Adrenal gland (tissue), 5 donors: ENCODE measurements at regions not wholly inside any gene's neighbourhood (a gene's known extent, or its start where the extent isn't known, plus 50 kb on each side); places are given as distances from the start of the nearest gene placed in this dataset.

Source experiments
- POLR2A ChIP-seq, 2 donors: fragments of 450-650 bp; IDR thresholded peaks; one replicate each; pipeline ENCODE4 v1.6.1; 2017; ENCODE audit warnings: antibody characterized with exemption in 2 of 2, mild to moderate bottlenecking in 2 of 2, moderate library complexity in 1 of 2
- TF ChIP-seq, protein P1 (sequence below), 6 experiments: fragments of 450-650 bp in 4 of 6; fragments of 200-600 bp in 2 of 6; sonication (generic) in 1 of 6; IDR thresholded peaks; 1 replicate in 5 of 6; 2 replicates in 1 of 6; pipeline versions ENCODE4 v1.5.1 to v1.8.0; 2016 to 2021; ENCODE audit warnings: antibody characterized with exemption in 6 of 6, mild to moderate bottlenecking in 2 of 6, moderate library complexity in 1 of 6
- donor health status: DM: no; HTN: no; CAD: no.

DNA sequence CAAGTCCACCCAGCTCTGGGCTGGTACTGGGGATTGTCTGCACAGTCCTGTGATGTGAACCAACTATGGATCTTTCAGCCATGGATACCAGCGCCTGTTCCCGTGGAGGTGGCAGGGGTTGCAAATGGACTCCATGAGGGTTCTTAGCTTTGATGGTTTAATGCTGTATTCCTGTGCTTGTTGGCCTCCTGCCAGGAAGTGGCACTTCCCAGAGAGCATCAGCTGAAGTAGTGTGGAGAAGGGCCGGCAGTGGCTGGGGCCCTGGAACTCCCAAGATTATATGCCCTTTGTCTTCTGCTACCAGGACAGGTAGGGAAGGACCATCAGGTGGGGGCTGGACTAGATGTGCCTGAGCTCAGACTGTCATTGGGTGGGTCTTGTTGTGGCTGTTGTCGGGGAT is 1104.8 kb upstream of the COX7C start:
- TF ChIP-seq, protein P1, sequence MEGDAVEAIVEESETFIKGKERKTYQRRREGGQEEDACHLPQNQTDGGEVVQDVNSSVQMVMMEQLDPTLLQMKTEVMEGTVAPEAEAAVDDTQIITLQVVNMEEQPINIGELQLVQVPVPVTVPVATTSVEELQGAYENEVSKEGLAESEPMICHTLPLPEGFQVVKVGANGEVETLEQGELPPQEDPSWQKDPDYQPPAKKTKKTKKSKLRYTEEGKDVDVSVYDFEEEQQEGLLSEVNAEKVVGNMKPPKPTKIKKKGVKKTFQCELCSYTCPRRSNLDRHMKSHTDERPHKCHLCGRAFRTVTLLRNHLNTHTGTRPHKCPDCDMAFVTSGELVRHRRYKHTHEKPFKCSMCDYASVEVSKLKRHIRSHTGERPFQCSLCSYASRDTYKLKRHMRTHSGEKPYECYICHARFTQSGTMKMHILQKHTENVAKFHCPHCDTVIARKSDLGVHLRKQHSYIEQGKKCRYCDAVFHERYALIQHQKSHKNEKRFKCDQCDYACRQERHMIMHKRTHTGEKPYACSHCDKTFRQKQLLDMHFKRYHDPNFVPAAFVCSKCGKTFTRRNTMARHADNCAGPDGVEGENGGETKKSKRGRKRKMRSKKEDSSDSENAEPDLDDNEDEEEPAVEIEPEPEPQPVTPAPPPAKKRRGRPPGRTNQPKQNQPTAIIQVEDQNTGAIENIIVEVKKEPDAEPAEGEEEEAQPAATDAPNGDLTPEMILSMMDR (IDR thresholded peaks at IDR 0.05), result no peak
- TF ChIP-seq POLR2A (IDR thresholded peaks at IDR 0.05), result no peak
